CD4-positive, alpha-beta T cell treated with Interleukin-17A for 1 hour (primary cell): ENCODE measurements at regions not wholly inside any gene's neighbourhood (a gene's known extent, or its start where the extent isn't known, plus 50 kb on each side); places are given as distances from the start of the nearest gene placed in this dataset.

Source experiments
- DNase-seq: peaks from one replicate; pipeline ENCODE4 v3.0.0-alpha.2; 2020

DNA sequence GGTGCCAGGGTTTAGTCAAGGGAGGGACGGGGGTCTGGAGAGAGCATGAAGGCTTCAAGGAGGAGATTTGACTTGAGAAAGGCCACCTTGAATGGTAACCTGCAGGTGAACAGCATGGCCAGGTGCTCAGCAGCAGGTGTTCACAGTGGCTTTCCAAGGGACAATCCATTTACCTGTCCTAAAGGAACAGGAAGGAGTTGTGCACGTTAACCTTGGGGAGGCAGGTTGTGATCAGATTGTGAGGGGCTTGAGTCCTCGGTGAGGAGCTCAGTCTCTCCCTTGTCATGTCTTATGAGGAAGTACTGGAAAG is 120.1 kb upstream of the ERCC6L2 start:
- no peak for DNase-seq

DNA sequence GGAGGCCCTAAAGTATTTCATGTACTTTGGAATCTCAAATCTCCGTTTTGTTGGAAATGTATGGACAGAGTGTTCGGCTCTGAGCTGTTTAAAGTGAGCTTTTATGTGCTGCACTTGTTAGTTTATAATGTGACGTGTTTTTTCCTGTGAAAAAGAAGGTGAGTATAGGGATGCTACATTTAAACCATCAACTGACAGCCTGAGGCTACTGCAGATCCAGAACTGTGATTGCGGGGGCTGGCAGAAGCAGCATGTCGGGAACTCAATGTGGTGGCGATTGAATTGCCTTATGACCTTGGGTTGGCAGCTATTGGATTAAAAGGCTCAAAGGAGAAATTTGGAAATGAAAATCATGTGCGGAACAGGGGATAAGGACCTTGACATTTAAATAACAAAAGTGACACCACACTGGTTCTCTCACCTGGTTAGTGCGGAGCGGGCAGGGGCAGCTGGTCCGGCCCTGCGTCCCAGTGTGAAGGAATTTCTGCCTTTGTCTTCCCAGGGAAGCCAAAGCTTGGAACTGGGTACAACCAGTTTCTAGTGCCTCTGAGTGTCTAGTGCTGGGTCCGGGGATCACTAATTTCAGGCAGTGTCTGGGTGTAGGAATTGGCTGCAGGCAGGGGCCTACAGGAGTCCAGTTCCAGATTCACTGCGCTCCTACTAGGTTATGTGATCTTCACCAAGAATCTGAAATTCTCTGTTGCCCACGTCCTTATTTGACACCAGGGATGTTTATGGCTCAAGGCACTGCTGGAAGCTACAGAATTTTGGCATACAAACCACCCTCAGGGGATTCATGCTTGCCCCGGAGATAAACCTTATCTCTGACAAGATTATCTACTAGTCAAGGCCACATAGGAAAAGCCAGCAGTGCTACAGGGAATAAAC is 120.7 kb upstream of the ERCC6L2 start:
- DNase-seq: no peak

DNA sequence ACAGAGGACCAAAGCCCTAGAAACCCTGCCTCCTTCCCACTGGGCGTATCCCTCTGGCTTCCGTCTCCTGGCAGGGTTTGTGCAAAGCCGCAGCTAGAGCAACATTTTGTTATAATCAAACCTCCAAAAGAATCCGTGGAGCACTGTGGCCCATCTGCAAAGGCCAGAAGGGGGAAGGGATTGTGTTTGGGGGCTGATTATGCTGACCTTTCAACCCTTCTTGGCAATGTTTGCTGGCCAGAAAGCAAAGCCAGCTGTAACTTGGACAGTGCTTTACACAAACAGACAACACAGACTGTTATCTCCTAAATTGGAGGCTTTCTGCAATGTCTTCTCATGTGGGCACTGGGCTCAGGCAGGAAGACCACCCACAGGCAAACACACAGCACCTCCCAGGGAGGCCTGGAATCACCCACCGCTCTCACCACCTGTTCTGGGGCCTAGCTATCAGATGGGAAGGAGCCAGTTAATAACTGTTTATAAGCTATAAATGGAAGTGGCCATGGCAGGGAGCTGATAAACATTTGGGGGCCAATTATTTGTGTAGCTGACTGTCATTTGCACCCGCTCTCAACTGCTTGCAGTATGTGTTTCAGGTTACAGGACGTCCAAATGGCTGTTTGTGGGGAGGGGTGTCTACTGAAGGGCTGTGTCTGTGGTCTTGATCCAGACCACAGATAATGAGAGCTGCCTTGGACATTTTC is 121.6 kb upstream of the ERCC6L2 start:
- no peak for DNase-seq

DNA sequence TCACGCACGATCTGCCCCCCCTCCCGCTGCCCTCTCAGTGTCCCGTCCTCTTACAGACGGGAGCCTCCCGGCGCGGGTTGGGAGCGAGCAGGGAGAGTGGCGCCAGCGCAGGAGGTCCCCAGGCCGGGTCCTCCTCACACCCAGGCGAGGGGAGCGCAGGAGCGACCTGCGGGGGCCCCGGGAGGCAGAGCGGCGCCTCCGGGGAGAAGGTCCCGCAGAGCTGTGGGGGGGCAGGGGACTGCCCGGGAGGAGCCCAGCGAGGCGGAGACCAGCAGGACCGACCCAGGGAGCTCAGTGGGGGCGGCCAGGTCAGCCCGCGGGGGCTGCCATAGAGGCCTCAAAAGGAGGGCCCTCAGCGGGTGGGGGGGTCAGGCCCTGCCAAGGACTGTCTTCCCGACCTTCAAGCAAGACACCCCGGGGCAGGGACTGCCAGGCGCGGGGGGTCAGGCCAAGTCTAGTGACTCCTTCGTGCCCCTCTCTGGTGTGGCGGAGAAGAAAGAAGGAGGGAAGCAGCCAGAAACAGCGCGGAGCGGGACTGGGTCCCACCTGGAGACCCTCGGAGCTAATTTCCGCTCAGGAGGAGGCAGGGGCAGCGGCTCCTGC is 123.3 kb upstream of the ERCC6L2 start:
- no peak for DNase-seq

DNA sequence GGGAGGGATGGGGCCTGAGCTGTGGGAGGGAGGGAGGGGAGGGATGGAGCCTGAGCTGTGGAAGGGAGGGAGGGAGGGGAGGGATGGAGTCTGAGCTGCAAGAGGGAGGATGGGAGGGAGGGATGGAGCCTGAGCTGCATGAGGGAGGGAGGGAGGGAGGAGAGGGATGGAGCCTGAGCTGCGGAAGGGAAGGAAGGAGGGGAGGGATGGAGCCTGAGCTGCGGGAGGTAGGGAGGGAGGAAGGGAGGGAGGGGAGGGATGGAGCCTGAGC is 124.0 kb upstream of the ERCC6L2 start:
- no peak for DNase-seq

DNA sequence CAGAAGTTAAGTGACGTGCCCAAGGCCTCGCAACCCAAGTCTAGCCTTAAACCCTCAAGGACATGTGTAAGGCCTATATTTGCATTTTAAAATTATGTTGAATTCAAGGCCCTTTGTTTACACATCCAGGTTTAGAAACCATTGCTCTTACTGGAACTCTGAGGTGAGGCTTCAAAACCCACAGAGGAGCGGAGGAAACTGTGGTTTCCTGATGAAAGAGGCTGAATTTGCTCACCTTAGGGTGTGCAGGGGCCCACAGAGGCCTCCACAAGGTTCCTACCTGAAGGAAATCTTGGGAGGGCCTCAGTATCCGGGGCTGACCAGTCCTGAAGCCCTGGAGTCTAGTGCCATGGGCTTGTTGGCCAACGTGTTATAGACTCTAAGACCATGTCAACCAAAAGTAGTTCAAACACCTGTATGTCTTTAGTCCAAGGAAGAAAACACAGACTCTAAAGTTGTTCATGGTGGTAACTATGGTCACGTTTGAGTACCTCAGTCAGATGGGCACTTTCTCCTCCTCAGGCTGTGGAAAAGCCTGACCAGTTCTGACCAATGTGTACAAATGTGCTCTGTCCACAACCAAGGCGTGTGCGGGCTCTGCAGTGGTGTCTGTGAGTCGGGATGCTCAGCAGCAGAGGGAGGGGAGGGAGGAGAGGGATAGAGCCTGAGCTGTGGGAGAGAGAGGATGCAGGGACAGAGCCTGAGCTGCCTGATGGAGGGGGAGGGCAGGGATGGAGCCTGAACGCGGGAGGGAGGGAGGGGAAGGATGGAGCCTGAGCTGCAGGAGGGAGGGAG is 124.6 kb upstream of the ERCC6L2 start:
- DNase-seq: peak; percentile 40

DNA sequence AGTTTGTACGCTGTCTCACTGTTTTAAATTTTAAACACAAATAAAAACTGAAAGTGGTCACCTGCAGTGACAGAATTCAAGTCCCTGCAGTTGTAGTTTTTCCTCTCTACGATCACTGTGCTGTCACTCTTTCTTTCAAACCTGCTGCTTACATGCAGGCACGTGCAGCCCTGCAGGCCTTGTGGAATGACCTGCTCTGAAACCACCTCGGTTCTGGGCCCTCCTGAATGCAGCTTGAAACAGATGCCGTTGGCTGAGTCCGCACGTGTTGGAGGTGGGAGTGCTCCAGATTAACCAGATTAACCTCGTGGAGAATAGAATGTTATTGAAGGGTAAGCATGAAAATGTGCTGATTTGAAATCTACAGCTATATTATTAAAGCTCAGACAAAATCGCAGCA is 126.0 kb upstream of the ERCC6L2 start:
- DNase-seq: no peak

DNA sequence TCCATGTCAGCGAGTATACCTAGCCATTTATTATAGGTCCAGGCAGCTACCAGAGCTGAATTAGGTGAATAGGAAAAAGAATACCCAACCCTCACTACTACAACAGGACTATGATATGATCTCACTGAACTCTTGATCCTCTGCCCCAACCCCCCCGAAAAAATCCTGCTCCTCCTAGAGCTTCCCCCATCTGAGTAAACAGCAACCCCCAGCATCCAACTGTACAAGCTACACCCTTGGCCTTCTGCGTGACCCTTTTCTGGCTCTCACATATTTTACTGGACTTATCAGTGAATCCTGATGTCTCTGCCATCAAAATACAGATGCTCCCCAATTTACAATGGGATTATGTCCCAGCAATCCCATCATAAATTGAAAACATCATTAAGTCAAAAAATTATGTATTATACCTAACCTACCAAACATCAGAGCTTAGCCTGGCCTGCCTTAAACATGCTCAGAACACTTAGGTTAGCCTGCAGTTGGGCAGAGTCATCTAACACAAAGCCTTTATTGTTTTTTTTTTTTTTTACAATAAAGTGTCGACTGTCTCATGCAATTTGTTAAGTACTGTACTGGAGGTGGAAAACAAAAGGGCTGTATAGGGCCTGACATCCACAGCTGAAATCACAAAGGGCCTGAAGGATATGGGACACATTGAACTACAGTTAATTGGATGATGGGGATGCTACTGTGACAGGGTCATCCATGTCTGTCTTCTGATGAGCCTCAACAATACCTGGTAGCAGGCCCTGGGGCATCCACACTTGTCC is 128.9 kb upstream of the ERCC6L2 start:
- no peak for DNase-seq

DNA sequence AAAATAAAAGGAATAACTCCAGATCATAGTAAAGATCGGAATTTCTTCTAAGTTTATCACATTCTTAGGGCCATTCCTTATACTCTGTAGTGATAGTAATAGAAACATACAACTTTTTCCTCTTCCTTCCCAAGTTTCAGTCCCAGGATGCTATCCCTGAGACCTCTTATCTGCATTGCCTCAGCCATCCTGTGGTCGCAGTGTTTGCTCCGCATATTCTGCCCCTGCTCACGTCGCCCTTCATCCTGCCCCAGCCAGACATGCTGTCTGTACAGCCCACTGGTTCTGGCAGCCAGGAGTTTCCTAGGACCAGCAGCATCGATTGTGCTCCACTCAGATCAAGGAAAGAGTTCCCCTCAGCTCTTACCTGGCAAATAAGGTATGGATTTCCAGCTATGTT is 132.7 kb upstream of the ERCC6L2 start:
- DNase-seq: no peak

DNA sequence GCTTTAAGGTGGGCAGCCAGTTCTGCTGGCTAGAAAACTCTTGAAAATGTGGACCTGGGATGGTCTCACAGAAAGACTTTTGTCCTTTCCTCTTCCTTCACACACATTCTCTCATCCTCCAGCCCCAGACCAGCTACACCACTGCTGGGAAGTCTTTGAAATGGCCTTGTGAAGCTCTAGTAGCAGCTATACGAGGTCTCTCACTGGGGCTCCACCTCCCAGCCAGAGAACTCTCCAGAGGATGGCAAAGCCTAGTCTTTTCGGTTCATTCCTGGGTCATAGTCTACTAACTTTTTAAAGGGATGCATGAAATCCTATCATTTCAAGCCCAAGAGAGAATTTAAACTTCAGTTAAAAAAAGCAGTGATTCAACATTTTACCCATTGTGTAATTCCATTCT is 133.9 kb upstream of the ERCC6L2 start:
- DNase-seq: no peak

DNA sequence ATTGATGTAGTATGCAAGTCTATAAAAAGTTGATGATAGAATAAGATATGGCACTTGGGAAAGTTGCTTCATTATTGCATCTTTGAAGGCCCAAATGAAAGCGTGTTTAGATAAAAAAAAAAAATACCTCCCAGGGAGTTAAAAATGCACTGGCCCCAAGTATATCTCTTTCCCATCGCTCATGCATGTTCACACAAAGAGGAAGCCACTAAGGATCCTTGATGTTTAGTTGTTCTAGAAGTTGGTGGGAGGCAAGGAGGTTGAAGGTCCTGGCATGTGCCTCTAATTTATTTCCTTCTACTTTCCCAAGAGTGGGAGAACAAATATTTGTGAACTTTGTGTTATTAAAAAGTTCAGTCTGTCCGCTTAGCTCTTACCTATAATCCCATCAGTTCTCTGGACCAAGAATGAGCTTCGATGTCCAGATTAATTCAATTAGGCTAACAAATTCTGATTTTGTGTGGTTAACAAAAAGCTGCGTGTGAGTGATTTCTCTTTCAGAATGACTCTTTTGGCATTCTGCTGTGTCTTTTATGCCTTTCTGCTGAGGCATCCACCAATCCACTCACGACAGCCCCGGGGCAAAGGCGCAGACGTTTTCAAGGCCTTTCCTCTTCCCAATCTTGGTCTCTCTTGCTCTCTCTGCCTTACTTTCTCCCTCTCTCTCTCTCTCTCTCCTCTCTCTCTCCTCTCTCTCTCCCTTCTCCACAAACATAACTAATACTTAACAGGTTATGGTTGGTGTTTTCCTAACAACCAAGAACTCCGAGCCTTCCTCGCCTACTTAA is 135.1 kb upstream of the ERCC6L2 start:
- DNase-seq: no peak

DNA sequence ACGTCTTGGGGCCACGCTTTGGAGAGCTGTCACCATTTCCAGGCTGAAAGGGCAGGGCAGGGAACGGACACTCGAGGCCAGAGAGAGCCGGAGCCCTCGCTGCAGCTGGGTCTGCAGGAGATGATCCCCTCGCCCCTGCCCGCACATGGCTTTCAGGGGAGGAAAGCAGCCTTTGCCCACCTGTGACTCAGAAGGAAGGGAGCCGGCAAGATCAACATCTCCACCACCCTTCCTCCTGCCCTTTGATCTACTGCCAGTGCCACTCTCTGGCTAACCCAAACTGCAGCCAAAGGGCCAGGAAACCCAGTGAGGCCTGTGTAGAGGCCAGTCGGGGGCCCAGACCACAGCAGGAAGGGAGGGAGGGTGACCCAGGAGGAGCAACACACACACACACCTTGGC is 137.1 kb upstream of the ERCC6L2 start:
- no peak for DNase-seq

DNA sequence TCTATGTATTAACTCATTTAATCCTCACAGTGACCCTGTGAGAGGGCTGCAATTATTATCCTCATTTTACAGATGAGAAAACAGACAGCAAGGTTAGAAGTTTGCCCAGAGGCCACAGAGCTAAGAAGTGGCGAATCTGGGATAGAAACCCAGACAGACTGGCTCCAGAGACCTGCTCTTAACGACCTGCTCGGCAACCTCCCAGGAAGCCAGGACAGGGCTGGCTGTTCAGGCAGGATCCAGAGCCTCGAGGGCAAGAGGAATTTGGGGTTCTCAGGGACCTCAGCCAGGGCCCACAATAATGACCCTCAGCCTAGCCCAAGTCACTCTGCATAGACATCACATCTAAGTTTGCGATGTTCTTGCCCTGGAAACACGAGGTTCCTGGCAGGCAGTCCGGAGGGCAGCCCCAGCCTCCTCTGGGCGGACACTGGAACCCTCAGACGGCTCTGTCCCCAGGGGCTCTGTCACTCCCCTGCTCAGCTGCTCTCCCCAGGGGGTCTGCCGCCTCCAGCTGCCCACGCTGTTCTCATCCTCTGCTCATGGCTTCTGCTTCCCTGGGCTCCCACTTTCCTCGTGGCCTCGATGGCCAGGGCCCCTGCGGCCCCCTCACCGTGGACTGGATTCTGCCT is 138.5 kb upstream of the ERCC6L2 start:
- no peak for DNase-seq

DNA sequence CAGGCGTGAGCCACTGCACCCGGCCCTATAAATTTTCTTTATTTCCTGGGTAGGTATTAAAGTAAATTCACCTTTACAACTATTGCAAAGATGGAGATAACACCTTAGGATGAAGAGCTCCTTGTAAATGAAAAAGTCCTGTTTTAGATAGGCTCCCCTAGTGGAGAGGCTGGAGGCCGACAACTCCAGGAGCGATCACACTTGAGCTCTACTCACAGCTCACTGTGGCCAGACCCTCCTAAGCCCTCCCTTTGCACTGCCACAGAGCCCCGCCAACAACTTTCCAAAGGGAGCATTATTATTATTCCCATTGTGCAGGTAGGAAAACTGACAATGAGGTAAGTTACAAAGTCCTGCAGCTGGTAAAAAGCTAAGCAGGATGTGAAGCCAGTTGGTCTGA is 139.1 kb upstream of the ERCC6L2 start:
- DNase-seq: no peak

DNA sequence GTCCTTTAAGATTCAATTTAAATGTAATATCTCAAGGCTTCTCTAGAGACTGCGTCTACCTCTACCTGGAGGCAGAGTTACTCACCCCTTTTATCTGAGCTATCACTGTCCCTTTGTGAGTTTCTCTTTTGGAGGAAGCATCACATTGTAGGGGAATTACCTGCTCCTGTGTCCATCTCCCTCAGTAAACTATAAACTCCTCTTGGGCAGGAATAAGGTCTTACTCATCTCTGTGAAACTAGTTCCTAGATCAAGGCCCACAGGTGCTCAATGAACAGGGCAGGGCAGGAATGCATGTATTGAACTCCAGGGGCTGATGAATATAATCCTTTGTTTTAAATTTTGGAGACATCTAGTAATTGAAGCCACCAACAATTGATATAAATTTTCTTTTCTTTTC is 139.8 kb upstream of the ERCC6L2 start:
- no peak for DNase-seq

DNA sequence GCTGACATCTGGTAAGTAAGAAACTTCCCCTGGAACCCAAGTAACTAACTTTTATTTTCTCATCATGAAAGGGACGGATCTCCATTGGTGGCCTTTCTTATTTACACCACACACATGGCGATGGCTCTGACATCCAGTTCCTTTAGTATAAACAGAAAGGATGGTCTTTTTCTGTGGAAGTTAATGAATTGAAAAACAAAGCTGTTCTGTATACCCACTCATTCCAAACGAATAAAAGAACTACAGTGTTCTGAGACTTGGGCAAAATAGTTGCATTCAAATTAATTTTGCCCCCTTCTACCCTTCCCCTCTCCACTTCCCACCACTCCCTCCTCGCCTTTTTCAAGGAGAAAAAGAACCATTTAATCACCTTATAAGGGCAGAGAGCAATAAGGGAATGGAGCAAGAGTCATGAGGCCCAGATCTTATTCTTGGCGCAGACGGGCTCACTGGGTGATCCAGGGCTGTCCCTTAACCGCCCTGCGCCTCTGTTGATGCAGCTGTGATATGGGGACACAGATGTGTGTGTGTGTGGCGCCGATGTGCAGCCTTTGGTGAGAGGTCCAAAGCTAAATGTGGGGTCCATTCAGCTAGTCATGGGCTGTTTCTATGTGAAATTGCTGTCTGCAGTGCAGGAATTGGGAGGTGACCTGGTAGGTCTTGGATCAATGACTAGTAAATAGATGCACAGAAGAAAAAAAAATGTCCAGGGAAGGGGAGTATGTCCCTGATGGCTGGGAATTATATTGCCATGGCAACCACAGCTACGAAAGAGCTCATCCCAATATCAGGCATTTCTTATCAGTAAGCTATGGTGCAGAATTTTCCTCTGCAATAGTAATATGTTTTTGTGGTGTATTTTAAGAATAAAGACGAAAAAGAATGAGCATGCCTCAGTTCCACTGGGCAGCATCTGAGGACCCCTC is 141.5 kb upstream of the ERCC6L2 start:
- no peak for DNase-seq

DNA sequence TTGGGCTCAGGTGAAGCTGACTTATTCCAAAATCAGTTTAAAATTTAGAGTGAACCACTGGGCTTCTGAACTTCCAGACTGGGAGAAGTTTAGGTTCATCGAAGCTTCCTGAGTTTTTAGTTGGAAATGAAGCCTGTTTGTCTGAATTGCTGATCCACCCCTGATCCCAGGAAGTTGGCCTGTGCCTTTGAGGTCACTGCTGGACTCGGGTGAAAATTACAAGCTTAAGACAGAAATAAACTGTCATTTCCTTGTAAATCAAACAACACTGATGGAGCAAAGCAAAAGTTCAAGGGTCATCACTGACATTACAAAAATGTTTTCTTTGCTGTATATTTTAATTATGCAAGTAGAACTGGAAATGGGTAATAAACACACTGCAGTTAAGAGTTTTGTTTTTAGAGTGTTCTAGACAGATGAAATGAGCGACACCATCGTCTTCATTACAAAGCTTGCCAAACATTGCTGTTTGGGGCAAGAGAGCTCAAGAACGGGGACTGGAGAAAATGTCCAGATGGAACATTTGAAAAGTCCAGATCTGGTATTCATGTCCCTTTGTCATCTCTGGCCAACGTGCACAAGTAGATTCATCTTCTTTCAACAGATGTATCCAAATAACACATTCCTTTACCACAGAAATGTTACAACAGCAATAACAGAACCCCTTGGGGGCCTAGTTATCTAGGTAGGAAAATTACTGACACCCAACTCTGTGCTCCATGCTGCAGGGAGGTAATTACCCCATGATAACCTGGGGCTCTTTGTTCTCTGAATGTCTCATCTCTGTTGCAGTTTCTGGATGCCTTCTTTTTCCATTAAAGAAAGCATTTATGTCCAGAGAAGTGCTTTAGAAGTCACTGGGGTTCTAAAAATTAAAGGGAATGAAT is 142.4 kb upstream of the ERCC6L2 start:
- no peak for DNase-seq

DNA sequence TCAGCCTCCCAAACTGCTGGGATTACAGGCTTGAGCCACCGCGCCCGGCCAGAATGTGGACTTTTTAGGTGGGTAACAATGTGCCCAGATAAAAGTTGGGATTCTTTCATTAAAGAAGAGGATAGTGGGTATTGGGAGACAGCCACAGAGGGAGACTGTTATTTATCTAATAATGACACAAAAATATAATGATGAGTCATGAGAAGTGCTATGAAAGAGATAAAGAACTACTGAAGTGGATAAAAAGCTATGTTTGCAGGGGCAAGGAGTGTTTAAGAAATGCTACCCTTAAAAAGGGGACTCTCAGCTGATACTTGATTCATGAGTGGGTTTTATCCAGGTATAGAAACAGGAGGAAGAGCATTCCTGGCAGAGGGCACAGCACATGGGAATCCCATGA is 143.6 kb upstream of the ERCC6L2 start:
- no peak for DNase-seq

DNA sequence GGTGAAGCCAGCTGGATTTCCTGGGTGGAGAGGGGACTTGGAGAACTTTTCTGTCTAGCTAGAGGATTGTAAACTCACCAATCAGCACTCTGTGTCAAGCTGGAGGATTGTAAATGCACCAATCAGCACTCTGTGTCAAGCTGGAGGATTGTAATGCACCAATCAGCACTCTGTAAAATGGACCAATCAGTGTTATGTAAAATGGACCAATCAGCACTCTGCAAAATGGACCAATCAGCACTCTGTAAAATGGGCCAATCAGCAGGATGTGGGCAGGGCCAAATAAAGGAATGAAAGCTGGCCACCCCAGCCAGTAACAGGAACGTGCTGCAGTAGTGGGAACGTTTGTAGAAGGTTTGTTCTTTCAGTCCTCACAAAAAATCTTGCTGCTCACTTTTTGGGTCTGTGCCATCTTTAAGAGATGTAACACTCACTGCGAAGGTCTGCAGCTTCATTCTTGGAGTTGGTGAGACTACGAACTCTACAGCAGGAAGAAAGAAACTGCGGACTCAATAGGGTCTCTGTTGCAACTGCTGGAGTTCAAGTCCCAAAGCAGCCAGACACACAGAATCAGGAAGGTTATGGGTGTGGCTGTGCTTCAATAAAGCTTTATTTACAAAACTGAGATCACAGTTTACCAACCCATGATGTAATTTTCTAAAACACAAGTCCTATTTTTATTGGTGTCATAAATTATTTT is 145.7 kb upstream of the ERCC6L2 start:
- no peak for DNase-seq
